CD1c-positive myeloid dendritic cell (primary cell): ENCODE measurements at regions not wholly inside any gene's neighbourhood (a gene's known extent, or its start where the extent isn't known, plus 50 kb on each side); places are given as distances from the start of the nearest gene placed in this dataset.
"Not testable (repeated sequence)": the region's sequence is repeated elsewhere in the genome, so short reads cannot be mapped to it uniquely, and the experiment has no call there.

ENCODE experiments used
- DNase-seq: peaks from one replicate; pipeline ENCODE4 v3.0.0-alpha.2; 2016; ENCODE audit errors: extremely low spot score

DNA sequence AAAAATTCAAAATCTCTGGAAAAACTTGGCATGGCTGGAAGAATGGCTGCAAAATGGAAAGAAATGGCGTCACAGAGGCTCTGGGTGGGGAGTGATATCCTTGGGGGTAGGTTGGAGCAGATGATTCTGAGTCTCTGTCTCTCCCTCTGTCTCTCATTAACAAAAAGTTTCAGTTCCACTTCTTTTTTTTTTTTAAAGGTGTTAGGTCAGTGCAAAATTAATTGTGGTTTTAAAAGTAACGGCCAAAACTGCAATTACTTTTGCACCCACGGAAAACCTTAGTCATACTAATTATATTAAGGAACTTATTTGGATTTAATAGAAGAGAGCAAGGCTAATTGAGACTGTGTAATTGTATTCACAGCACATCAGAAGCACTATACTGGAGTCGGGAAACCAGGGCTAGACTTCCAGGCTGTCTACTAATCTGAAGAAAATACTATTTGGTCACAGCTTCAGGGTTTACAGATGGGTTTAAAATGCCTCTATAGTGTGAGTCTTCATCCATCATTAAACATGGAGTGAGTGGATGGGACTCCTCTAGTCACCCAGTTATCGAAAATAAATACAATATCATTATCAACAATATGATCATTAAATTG, 289.1 kb upstream of the PLD5 start:
- DNase-seq, result no peak

- DNase-seq, result no peak
Measured at GRCh38 chr1:242811092-242811840, 286.8 kb upstream of the PLD5 start.

DNA sequence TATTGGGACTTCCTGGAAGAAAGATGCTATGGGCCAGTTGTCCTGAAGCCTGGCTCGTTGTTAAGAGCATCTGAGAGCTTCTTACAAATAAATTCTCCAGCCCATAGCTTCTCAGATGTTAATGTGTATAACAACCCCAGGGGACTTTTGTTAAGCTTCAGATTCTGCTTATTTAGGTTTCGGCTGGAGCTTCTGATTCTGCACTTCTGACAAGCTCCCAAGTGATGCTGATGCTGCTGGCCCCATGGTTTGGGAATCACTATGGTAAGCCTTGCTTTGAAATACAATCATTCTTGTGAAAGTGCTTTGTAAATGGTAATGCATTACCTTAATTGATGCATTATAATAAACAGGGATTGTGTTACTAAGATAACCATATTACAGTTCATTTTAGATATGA, 281.8 kb upstream of the PLD5 start:
- DNase-seq, result no peak

GRCh38 chr1:242805360-242805759, 280.9 kb upstream of the PLD5 start:
- DNase-seq, result not testable (repeated sequence)

GRCh38 chr1:242802973-242803372, 278.5 kb upstream of the PLD5 start:
- no peak for DNase-seq

- no peak for DNase-seq
Measured at GRCh38 chr1:242800521-242800920, 276.0 kb upstream of the PLD5 start.

DNA sequence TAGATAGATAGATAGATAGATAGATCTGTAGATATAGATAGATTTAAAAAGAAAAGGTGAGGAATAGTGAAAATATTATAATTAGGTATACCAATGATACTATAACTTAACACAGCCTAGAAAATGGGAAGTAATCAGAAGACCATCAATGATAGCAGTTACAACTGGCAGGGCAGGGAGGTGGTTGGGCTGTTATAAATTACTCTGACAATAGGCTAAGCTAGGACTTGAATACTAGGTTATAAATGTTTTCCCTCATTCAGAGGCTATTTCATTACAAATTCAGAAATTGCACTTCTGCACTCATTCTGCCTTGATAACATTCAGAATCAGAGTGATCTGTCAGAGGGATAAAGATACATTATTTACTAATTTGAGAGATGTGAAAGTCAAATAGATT, 273.4 kb upstream of the PLD5 start:
- no peak for DNase-seq

GRCh38 chr1:242788771-242789170, 264.3 kb upstream of the PLD5 start:
- DNase-seq, result no peak

GRCh38 chr1:242787968-242788367, 263.5 kb upstream of the PLD5 start:
- DNase-seq, result no peak

DNA sequence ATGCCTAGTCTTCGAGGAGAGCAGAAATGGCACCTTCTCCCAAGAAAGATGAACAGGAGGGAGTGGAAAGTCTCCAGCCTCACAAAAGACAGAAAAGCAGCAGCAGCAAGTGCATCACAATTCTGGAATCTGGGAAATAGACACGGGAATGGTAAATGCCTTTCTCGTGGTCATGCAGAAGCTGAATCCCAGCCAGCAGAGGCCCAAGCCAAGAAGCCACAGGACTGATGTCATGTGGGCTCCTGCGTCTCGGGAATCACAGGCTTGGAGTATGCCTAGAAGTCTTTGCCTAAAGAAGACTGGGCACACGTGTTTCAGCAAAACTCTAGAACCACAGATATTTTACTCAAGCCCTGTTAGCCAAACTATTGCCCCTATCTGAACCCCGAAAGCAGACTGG, 260.3 kb upstream of the PLD5 start:
- DNase-seq, result no peak

GRCh38 chr1:242784084-242784483, 259.6 kb upstream of the PLD5 start:
- no peak for DNase-seq

- no peak for DNase-seq
Measured at GRCh38 chr1:242774256-242774655, 249.8 kb upstream of the PLD5 start.

DNA sequence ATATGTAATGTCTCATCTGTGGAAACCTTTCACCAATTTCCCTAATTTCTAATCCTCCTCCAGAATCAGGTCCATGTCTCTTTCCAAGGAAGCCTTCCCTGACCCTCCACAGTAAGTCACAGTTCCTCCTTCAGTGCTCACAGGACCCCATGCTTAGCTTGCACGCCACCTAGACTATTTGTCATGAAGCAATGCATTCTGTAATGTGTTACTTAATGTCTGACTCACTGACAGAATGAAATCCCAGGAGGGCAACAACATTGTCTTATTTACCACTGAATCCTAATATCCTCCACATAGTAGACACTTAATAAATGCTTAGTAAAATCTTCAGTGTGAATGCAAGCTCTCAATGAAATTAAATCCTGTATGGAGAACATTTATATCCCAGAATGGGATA, 245.9 kb upstream of the PLD5 start:
- no peak for DNase-seq

DNA sequence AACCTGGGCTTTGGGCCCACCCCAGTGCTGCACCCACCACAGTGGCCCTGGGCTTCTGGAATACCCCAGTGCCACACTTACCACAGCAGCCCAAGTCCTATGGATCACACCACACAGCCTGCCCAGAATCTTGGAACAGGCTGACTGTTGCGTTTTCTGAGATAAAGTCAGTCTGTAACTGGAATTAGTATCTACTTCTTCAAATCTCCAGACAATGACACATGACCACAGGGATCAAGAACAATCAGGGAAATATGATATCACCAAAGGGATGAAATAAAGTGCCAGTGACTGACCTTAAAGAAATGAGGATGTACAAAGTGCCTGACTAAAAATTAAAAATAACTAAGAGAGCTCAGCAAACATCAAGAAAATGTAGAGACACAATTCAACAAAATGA, 239.7 kb upstream of the PLD5 start:
- no peak for DNase-seq

DNA sequence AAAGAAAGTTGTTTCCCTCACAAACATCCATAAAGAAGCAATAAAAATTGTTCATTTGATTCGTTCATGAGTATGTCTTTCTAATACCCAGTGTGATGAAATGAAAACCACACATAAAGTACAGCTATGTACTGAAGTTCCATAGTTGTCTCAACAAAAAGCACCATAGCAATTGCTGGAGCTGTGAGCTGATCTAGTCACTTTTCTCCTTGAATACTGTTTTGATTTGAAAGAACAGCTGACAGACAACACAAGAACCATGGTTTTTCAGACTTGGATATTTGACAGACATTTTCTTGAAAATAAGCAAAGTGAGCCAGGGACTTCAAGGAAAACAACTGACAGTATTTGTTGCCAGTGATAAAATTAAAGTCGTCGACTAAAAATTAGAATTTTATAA, 237.1 kb upstream of the PLD5 start:
- no peak for DNase-seq

- DNase-seq, result no peak
Measured at GRCh38 chr1:242754926-242755325, 230.4 kb upstream of the PLD5 start.

- DNase-seq, result no peak
Measured at GRCh38 chr1:242754125-242754524, 229.6 kb upstream of the PLD5 start.

- no peak for DNase-seq
Measured at GRCh38 chr1:242747233-242747632, 222.7 kb upstream of the PLD5 start.

GRCh38 chr1:242745079-242745478, 220.6 kb upstream of the PLD5 start:
- DNase-seq, result no peak

DNA sequence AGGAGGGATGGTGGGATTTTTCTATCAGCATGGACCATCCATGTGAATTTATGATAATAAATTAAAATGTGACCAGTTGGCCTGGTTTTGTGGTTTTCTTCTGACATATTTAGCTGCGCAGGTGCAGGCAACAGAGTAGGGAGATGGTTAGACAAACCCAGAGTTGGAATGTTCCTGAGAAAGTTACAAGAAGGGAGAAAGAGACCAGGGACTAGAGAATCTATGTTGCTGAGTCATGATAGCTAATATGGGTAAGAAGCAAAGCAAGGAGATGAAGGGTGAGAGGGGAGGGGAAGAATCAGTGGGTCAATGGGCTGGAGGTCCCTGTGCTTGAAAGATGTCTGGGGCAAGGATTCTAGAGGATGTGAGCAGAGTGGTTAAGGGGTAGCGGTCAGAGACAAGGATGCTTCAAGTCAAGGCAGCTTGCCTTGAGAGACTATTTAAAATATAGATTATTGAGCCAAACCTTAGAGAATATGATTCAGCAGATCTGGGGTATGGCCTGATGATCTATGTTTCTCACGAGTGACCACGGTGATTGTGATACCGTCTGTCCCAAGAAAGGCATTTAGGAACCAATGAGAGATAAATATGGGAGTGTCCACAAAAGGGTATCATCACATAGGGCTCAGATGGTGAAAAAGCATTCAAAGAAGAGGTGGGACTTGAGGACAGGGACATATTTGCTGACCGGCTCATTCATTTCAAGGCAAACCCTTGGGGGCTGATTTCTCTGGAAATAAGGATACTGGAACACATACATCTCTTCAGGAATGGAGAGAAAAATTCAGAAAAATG, 219.7 kb upstream of the PLD5 start:
- DNase-seq, result no peak

- no peak for DNase-seq
Measured at GRCh38 chr1:242738702-242739645, 214.5 kb upstream of the PLD5 start.

GRCh38 chr1:242736611-242737010, 212.1 kb upstream of the PLD5 start:
- no peak for DNase-seq
